NCI-H524 treated with DMSO at 0.1 percent for 48 hours (cell line): ENCODE measurements at regions not wholly inside any gene's neighbourhood (a gene's known extent, or its start where the extent isn't known, plus 50 kb on each side); places are given as distances from the start of the nearest gene placed in this dataset.

Experiments used
- DNase-seq: peaks from one replicate; lab custom pipeline; 2025; lab: John Stamatoyannopoulos, UW

GRCh38 chr11:26244207-26244606, 87.7 kb upstream of the ANO3 start:
- no peak for DNase-seq

GRCh38 chr11:26245046-26245445, 86.9 kb upstream of the ANO3 start:
- DNase-seq: no peak

GRCh38 chr11:26247340-26247739, 84.6 kb upstream of the ANO3 start:
- DNase-seq: no peak

- DNase-seq: no peak
Observed at GRCh38 chr11:26248661-26249060, 83.3 kb upstream of the ANO3 start.

GRCh38 chr11:26254378-26254777, 77.6 kb upstream of the ANO3 start:
- DNase-seq: no peak

- DNase-seq: no peak
Observed at GRCh38 chr11:26263769-26264168, 68.2 kb upstream of the ANO3 start.

GRCh38 chr11:26264266-26264665, 67.7 kb upstream of the ANO3 start:
- DNase-seq: no peak

GRCh38 chr11:26268980-26269660, 62.8 kb upstream of the ANO3 start:
- no peak for DNase-seq

GRCh38 chr11:26271666-26272065, 60.3 kb upstream of the ANO3 start:
- no peak for DNase-seq

- DNase-seq: no peak
Observed at GRCh38 chr11:26276798-26277424, 55.0 kb upstream of the ANO3 start.

- no peak for DNase-seq
Observed at GRCh38 chr11:26278354-26278753, 53.6 kb upstream of the ANO3 start.
